GM12872 (cell line): ENCODE measurements at regions not wholly inside any gene's neighbourhood (a gene's known extent, or its start where the extent isn't known, plus 50 kb on each side); places are given as distances from the start of the nearest gene placed in this dataset.

Experiments
- CTCF ChIP-seq: IDR thresholded peaks from 3 replicates; pipeline ENCODE4 v1.5.1; 2011; ENCODE audit warnings: low read depth, mild to moderate bottlenecking, low read length, moderate library complexity; ENCODE audit not compliant: insufficient read depth

- no peak for TF ChIP-seq CTCF
Measured at GRCh38 chr15:91699741-91700140, 153.8 kb upstream of the SLCO3A1 start.

- TF ChIP-seq CTCF = no peak
Measured at GRCh38 chr15:91703274-91703673, 150.2 kb upstream of the SLCO3A1 start.

- TF ChIP-seq CTCF = no peak
Measured at GRCh38 chr15:91704343-91704742, 149.2 kb upstream of the SLCO3A1 start.

- peak; percentile 93 for TF ChIP-seq CTCF
Measured at GRCh38 chr15:91706322-91707032, 147.0 kb upstream of the SLCO3A1 start.

- TF ChIP-seq CTCF = no peak
Measured at GRCh38 chr15:91710080-91710698, 143.3 kb upstream of the SLCO3A1 start.

GRCh38 chr15:91711384-91712033 is 142.0 kb upstream of the SLCO3A1 start:
- TF ChIP-seq CTCF = no peak

- TF ChIP-seq CTCF = no peak
Measured at GRCh38 chr15:91712286-91712685, 141.2 kb upstream of the SLCO3A1 start.
